GM18858 (cell line): ENCODE measurements at regions not wholly inside any gene's neighbourhood (a gene's known extent, or its start where the extent isn't known, plus 50 kb on each side); places are given as distances from the start of the nearest gene placed in this dataset.

ENCODE experiments used
- ATAC-seq: cut with Tn5 transposase; IDR thresholded peaks from one replicate; pipeline ENCODE4 v1.9.1; 2021; ENCODE audit not compliant: unreplicated experiment

GRCh38 chr2:15701341-15701907 lies 109.8 kb downstream of the DDX1 start:
- no peak for ATAC-seq

- ATAC-seq, result no peak
These were observed 110.3 kb downstream of the DDX1 start for GRCh38 chr2:15701991-15702390.

- no peak for ATAC-seq
These were observed 110.8 kb downstream of the DDX1 start for GRCh38 chr2:15702452-15702851.

- no peak for ATAC-seq
These were observed 111.7 kb downstream of the DDX1 start for GRCh38 chr2:15703365-15703869.

- no peak for ATAC-seq
These were observed 112.6 kb downstream of the DDX1 start for GRCh38 chr2:15704086-15704787.

GRCh38 chr2:15704788-15705115 lies 113.1 kb downstream of the DDX1 start:
- ATAC-seq, result no peak

GRCh38 chr2:15705310-15705709 lies 113.6 kb downstream of the DDX1 start:
- ATAC-seq, result no peak

- no peak for ATAC-seq
These were observed 114.2 kb downstream of the DDX1 start for GRCh38 chr2:15705839-15706386.

- no peak for ATAC-seq
These were observed 114.8 kb downstream of the DDX1 start for GRCh38 chr2:15706424-15706823.

- ATAC-seq, result no peak
These were observed 115.4 kb downstream of the DDX1 start for GRCh38 chr2:15706986-15707632.

GRCh38 chr2:15708161-15708560 lies 116.5 kb downstream of the DDX1 start:
- no peak for ATAC-seq

- ATAC-seq, result no peak
These were observed 117.5 kb downstream of the DDX1 start for GRCh38 chr2:15708865-15709820.

GRCh38 chr2:15711126-15711860 lies 119.6 kb downstream of the DDX1 start:
- ATAC-seq, result no peak

GRCh38 chr2:15712551-15713342 lies 121.1 kb downstream of the DDX1 start:
- ATAC-seq, result no peak

- ATAC-seq, result no peak
These were observed 121.8 kb downstream of the DDX1 start for GRCh38 chr2:15713475-15713874.

GRCh38 chr2:15714002-15714401 lies 122.3 kb downstream of the DDX1 start:
- ATAC-seq, result no peak

- no peak for ATAC-seq
These were observed 122.9 kb downstream of the DDX1 start for GRCh38 chr2:15714609-15715008.

- no peak for ATAC-seq
These were observed 123.9 kb downstream of the DDX1 start for GRCh38 chr2:15715596-15715995.

- no peak for ATAC-seq
These were observed 126.7 kb downstream of the DDX1 start for GRCh38 chr2:15718103-15718943.
